Neural cell (in vitro differentiated cells): ENCODE measurements at regions not wholly inside any gene's neighbourhood (a gene's known extent, or its start where the extent isn't known, plus 50 kb on each side); places are given as distances from the start of the nearest gene placed in this dataset.

Source experiments
- H2AFZ ChIP-seq: fragments of 200-600, 300-800 bp; sonication (generic), shearing (Covaris generic); 2 replicates; pipeline ENCODE4 v1.6.0; 2014; ENCODE audit warnings: low read depth, mild to moderate bottlenecking, antibody characterized with exemption, low read length, moderate library complexity
- H3F3A ChIP-seq: fragments of 200-600 bp; shearing (Covaris generic); 2 replicates; pipeline ENCODE4 v1.6.1; 2016; ENCODE audit warnings: mild to moderate bottlenecking, moderate library complexity, mixed read lengths, antibody characterized with exemption, low read length; ENCODE audit not compliant: insufficient read depth, poor library complexity, severe bottlenecking
- H3K27ac ChIP-seq: fragments of 200-600, 300-800 bp; sonication (generic), shearing (Covaris generic); 2 replicates; pipeline ENCODE4 v1.5.1; 2014; ENCODE audit warnings: mild to moderate bottlenecking, low read length, moderate library complexity
- H3K27me3 ChIP-seq: fragments of 300-800, 200-600 bp; sonication (generic), shearing (Covaris generic); 2 replicates; pipeline ENCODE4 v1.6.0; 2014; ENCODE audit warnings: mild to moderate bottlenecking, low read depth, low read length, moderate library complexity; ENCODE audit not compliant: insufficient read depth
- H3K36me3 ChIP-seq: fragments of 300-800, 200-600 bp; sonication (generic), shearing (Covaris generic); 2 replicates; pipeline ENCODE4 v1.5.1; 2014; ENCODE audit warnings: mild to moderate bottlenecking, antibody characterized with exemption, low read length, moderate library complexity; ENCODE audit not compliant: insufficient read depth
- H3K4me2 ChIP-seq: fragments of 300-800, 200-600 bp; sonication (generic), shearing (Covaris generic); 2 replicates; pipeline ENCODE4 v1.6.0; 2014; ENCODE audit warnings: mild to moderate bottlenecking, low read length
- H3K4me3 ChIP-seq: fragments of 300-800, 200-600 bp; sonication (generic), shearing (Covaris generic); 2 replicates; pipeline ENCODE4 v1.5.1; 2014; ENCODE audit warnings: mild to moderate bottlenecking, low read length, moderate library complexity
- H3K79me2 ChIP-seq: fragments of 200-600 bp; shearing (Covaris generic); replicated peaks from 2 replicates; pipeline ENCODE4 v1.6.0; 2014; ENCODE audit warnings: mild to moderate bottlenecking, low read length, moderate library complexity; ENCODE audit not compliant: insufficient read depth
- H3K9ac ChIP-seq: fragments of 300-800, 200-600 bp; sonication (generic), shearing (Covaris generic); 2 replicates; pipeline ENCODE4 v1.6.1; 2016; ENCODE audit warnings: mild to moderate bottlenecking, low read length, mixed read lengths
- H3K9me2 ChIP-seq: fragments of 200-600 bp; shearing (Covaris generic); 2 replicates; pipeline ENCODE4 v1.6.1; 2016; ENCODE audit warnings: mild to moderate bottlenecking, low read length, mixed read lengths; ENCODE audit not compliant: insufficient read depth
- H3K9me3 ChIP-seq: fragments of 200-600, 300-800 bp; sonication (generic), shearing (Covaris generic); 2 replicates; pipeline ENCODE4 v1.6.1; 2016; ENCODE audit warnings: mild to moderate bottlenecking, mixed run types, low read length, moderate library complexity, mixed read lengths
- H4K20me1 ChIP-seq: fragments of 200-600 bp; shearing (Covaris generic); 2 replicates; pipeline ENCODE4 v1.6.1; 2016; ENCODE audit warnings: mild to moderate bottlenecking, mixed run types; ENCODE audit not compliant: insufficient read depth
- EP300 ChIP-seq: fragments of 450-650 bp; conservative IDR thresholded peaks from 2 replicates; pipeline ENCODE4 v1.6.1; 2014; ENCODE audit warnings: antibody characterized with exemption, mild to moderate bottlenecking, moderate library complexity; ENCODE audit not compliant: poor library complexity, severe bottlenecking
- EZH2 ChIP-seq: fragments of 200-600, 300-800 bp; shearing (Covaris generic), sonication (generic); IDR thresholded peaks from 2 replicates; pipeline ENCODE4 v1.6.1; 2014; ENCODE audit warnings: antibody characterized with exemption, low read length, borderline replicate concordance, mild to moderate bottlenecking; ENCODE audit not compliant: insufficient read depth, poor library complexity, severe bottlenecking
- MXI1 ChIP-seq: fragments of 450-650 bp; conservative IDR thresholded peaks from 2 replicates; pipeline ENCODE4 v1.6.1; 2014; ENCODE audit warnings: antibody characterized with exemption, mild to moderate bottlenecking; ENCODE audit not compliant: poor library complexity, severe bottlenecking
- POLR2AphosphoS5 ChIP-seq: IDR thresholded peaks from 2 replicates; pipeline ENCODE4 v1.6.1; 2012
- RAD21 ChIP-seq: fragments of 450-650 bp; conservative IDR thresholded peaks from 2 replicates; pipeline ENCODE4 v1.6.1; 2014; ENCODE audit warnings: antibody characterized with exemption, mild to moderate bottlenecking, moderate library complexity
- SMC3 ChIP-seq: fragments of 450-650 bp; conservative IDR thresholded peaks from 2 replicates; pipeline ENCODE4 v1.6.1; 2014; ENCODE audit warnings: antibody characterized with exemption, mild to moderate bottlenecking, moderate library complexity; ENCODE audit not compliant: poor library complexity
- TAF1 ChIP-seq: IDR thresholded peaks from 2 replicates; pipeline ENCODE4 v1.6.1; 2012; ENCODE audit warnings: low read depth
- TF ChIP-seq, protein P1 (sequence below): IDR thresholded peaks from 2 replicates; pipeline ENCODE4 v1.6.1; 2012; ENCODE audit warnings: borderline replicate concordance
- TF ChIP-seq, protein P2 (sequence below): fragments of 450-650 bp; IDR thresholded peaks from 2 replicates; pipeline ENCODE4 v1.5.1; 2014; ENCODE audit warnings: antibody characterized with exemption, mild to moderate bottlenecking, moderate library complexity; ENCODE audit not compliant: poor library complexity, severe bottlenecking

DNA sequence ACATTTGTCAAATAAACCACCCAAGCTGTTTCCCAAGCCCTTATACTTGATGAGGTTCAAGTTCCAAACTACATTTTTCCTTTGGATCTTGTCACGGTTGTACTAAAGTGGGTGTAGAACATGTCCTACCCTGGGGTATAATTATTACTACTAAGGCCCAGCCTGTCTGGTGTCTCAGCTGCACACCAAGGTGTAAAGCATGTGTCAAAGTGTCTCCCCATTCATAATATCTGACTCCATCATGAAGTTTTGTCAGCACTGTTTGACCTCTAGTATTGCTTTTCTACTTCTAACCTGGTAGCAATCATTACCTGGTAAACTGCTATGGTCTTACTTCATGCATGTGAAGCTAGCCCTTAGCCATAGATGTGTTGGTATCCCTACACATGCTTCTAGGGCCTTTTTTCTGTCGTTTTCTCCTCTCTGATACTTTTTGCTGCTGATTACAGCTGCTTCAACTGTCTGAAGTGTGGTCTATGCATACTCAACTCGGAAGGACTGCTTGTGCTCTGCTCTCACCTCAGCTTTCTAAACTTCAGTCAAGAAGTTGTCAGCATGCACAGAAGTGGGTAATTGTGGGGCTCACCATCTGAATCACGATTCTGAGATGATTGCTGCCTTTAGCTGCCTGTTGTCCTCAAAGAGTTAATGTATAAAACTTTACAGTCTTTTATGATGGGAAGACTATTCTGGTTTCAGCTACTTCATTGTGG, 445.7 kb upstream of the TRIB2 start:
- Histone ChIP-seq H3K27me3 (no peaks in the 10 kb centered on the region), H2AFZ (no peak overlapping the region), H3K27ac (no peak overlapping the region), H3K4me2 (no peak overlapping the region), H3K4me3 (no peak overlapping the region), H3K9me2 (no peaks in the 10 kb centered on the region), H3K9me3 (no peaks in the 10 kb centered on the region), H4K20me1 (no peaks in the 10 kb centered on the region), H3K9ac (no peak overlapping the region), H3F3A (no peaks in the 10 kb centered on the region), H3K36me3 (no peaks in the 10 kb centered on the region), H3K79me2 (no peaks in the 10 kb centered on the region)
- TF ChIP-seq SMC3: no peak
- TF ChIP-seq EP300: no peak
- no peak for TF ChIP-seq MXI1
- TF ChIP-seq, protein P1, sequence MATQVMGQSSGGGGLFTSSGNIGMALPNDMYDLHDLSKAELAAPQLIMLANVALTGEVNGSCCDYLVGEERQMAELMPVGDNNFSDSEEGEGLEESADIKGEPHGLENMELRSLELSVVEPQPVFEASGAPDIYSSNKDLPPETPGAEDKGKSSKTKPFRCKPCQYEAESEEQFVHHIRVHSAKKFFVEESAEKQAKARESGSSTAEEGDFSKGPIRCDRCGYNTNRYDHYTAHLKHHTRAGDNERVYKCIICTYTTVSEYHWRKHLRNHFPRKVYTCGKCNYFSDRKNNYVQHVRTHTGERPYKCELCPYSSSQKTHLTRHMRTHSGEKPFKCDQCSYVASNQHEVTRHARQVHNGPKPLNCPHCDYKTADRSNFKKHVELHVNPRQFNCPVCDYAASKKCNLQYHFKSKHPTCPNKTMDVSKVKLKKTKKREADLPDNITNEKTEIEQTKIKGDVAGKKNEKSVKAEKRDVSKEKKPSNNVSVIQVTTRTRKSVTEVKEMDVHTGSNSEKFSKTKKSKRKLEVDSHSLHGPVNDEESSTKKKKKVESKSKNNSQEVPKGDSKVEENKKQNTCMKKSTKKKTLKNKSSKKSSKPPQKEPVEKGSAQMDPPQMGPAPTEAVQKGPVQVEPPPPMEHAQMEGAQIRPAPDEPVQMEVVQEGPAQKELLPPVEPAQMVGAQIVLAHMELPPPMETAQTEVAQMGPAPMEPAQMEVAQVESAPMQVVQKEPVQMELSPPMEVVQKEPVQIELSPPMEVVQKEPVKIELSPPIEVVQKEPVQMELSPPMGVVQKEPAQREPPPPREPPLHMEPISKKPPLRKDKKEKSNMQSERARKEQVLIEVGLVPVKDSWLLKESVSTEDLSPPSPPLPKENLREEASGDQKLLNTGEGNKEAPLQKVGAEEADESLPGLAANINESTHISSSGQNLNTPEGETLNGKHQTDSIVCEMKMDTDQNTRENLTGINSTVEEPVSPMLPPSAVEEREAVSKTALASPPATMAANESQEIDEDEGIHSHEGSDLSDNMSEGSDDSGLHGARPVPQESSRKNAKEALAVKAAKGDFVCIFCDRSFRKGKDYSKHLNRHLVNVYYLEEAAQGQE: no peak
- TF ChIP-seq, protein P2, sequence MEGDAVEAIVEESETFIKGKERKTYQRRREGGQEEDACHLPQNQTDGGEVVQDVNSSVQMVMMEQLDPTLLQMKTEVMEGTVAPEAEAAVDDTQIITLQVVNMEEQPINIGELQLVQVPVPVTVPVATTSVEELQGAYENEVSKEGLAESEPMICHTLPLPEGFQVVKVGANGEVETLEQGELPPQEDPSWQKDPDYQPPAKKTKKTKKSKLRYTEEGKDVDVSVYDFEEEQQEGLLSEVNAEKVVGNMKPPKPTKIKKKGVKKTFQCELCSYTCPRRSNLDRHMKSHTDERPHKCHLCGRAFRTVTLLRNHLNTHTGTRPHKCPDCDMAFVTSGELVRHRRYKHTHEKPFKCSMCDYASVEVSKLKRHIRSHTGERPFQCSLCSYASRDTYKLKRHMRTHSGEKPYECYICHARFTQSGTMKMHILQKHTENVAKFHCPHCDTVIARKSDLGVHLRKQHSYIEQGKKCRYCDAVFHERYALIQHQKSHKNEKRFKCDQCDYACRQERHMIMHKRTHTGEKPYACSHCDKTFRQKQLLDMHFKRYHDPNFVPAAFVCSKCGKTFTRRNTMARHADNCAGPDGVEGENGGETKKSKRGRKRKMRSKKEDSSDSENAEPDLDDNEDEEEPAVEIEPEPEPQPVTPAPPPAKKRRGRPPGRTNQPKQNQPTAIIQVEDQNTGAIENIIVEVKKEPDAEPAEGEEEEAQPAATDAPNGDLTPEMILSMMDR: no peak
- TF ChIP-seq EZH2: no peak
- TF ChIP-seq TAF1: no peak
- TF ChIP-seq RAD21: no peak
- no peak for TF ChIP-seq POLR2AphosphoS5

DNA sequence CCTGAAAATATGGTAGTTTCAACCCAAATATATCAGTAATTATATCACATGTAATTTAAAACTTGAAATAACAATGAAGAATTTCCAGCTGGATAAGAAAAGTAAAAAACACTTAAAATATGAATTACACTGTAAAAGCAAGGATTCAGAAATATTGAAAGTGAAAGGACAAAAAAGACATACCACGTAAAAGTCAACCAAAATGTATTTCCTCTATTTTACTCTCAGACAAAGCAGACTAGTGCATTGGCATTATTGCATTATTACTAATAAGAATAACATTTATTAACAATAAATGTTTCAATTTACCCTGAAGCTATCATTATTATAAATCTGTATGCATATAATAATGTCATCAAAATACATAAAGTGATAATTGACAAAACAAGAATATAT, 445.1 kb upstream of the TRIB2 start:
- no peaks in the 10 kb centered on the region for H3K36me3 ChIP-seq
- no peak overlapping the region for H3K9ac ChIP-seq
- H3K27me3 ChIP-seq: no peaks in the 10 kb centered on the region
- no peak overlapping the region for H2AFZ ChIP-seq
- H3K9me2 ChIP-seq: no peaks in the 10 kb centered on the region
- H4K20me1 ChIP-seq: no peaks in the 10 kb centered on the region
- H3K27ac ChIP-seq: no peak overlapping the region
- TF ChIP-seq SMC3: no peak
- TF ChIP-seq TAF1: no peak
- TF ChIP-seq MXI1: no peak
- TF ChIP-seq, protein P2: no peak
- TF ChIP-seq RAD21: no peak
- TF ChIP-seq POLR2AphosphoS5: no peak
- TF ChIP-seq, protein P1: no peak
- no peak for TF ChIP-seq EP300
- TF ChIP-seq EZH2: no peak
- no peaks in the 10 kb centered on the region for H3F3A ChIP-seq
- H3K4me2 ChIP-seq: no peak overlapping the region
- H3K9me3 ChIP-seq: no peaks in the 10 kb centered on the region
- H3K79me2 ChIP-seq: no peaks in the 10 kb centered on the region
- H3K4me3 ChIP-seq: no peak overlapping the region
